Adrenal gland (tissue), 5 donors: ENCODE measurements at regions not wholly inside any gene's neighbourhood (a gene's known extent, or its start where the extent isn't known, plus 50 kb on each side); places are given as distances from the start of the nearest gene placed in this dataset.

Experiments used
- CTCF ChIP-seq, 6 experiments: fragments of 450-650 bp in 4 of 6; fragments of 200-600 bp in 2 of 6; sonication (generic) in 1 of 6; IDR thresholded peaks; 1 replicate in 5 of 6; 2 replicates in 1 of 6; pipeline versions ENCODE4 v1.5.1 to v1.8.0; 2016 to 2021; ENCODE audit warnings: antibody characterized with exemption in 6 of 6, mild to moderate bottlenecking in 2 of 6, moderate library complexity in 1 of 6
- POLR2A ChIP-seq, 2 donors: fragments of 450-650 bp; IDR thresholded peaks; one replicate each; pipeline ENCODE4 v1.6.1; 2017; ENCODE audit warnings: antibody characterized with exemption in 2 of 2, mild to moderate bottlenecking in 2 of 2, moderate library complexity in 1 of 2
- donor health status: DM: no; HTN: no; CAD: no.

DNA sequence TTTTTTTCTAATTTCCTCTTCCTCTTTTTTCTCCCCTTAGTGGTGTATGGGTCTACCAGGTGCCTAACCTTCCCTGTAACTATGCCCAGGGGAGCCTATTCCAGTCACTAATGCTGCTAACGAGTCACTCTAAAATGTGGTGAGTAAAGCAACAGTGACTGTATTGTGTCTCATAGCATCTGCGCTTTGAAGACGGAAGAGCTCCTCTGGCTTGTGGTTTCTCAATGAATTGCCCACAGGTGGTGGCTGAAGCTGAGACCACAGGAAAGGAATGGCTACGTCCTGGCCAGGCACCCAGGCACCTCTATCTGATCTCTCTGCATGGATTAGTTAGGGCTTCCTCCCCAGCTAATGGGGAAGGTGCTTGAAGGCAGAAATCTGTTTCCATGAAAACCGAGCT is 763.5 kb upstream of the FRG1 start:
- TF ChIP-seq CTCF (IDR thresholded peaks at IDR 0.05) (no peak), POLR2A (IDR thresholded peaks at IDR 0.05) (no peak)
